GM12873 (cell line): ENCODE measurements at regions not wholly inside any gene's neighbourhood (a gene's known extent, or its start where the extent isn't known, plus 50 kb on each side); places are given as distances from the start of the nearest gene placed in this dataset.

Source experiments
- CTCF ChIP-seq: IDR thresholded peaks from 2 replicates; pipeline ENCODE4 v1.5.1; 2012; ENCODE audit warnings: low read depth, mild to moderate bottlenecking, moderate library complexity, low read length, control low read depth; ENCODE audit not compliant: insufficient read depth; ENCODE audit errors: missing control alignments

GRCh38 chr2:192546565-192546964, 351.8 kb upstream of the TMEFF2 start:
- TF ChIP-seq CTCF, result no peak

- TF ChIP-seq CTCF, result no peak
Observed at GRCh38 chr2:192544371-192544955, 349.7 kb upstream of the TMEFF2 start.

GRCh38 chr2:192539306-192539705, 344.6 kb upstream of the TMEFF2 start:
- no peak for TF ChIP-seq CTCF

- TF ChIP-seq CTCF, result no peak
Observed at GRCh38 chr2:192536922-192537624, 342.3 kb upstream of the TMEFF2 start.

GRCh38 chr2:192535956-192536921, 341.5 kb upstream of the TMEFF2 start:
- TF ChIP-seq CTCF, result no peak

GRCh38 chr2:192534072-192534471, 339.3 kb upstream of the TMEFF2 start:
- TF ChIP-seq CTCF, result no peak

GRCh38 chr2:192515937-192516336, 321.2 kb upstream of the TMEFF2 start:
- no peak for TF ChIP-seq CTCF
